Esophagus muscularis mucosa (tissue), 4 donors: ENCODE measurements at regions not wholly inside any gene's neighbourhood (a gene's known extent, or its start where the extent isn't known, plus 50 kb on each side); places are given as distances from the start of the nearest gene placed in this dataset.
"Not testable (repeated sequence)": the region's sequence is repeated elsewhere in the genome, so short reads cannot be mapped to it uniquely, and the experiment has no call there.

Source experiments
- EP300 ChIP-seq: sonication (generic); formaldehyde crosslinking; IDR thresholded peaks from one replicate; pipeline ENCODE4 v1.6.1; 2017; ENCODE audit warnings: antibody characterized with exemption
- POLR2A ChIP-seq: fragments of 450-650 bp; IDR thresholded peaks from one replicate; pipeline ENCODE4 v1.6.1; 2017; ENCODE audit warnings: antibody characterized with exemption, moderate library complexity, mild to moderate bottlenecking, low read depth
- TF ChIP-seq, protein P1 (sequence below), 3 experiments: fragments of 200-600 bp in 2 of 3; fragments of 450-650 bp in 1 of 3; sonication (generic) in 2 of 3; IDR thresholded peaks; one replicate each; pipeline ENCODE4 v1.5.1; 2017 to 2019; ENCODE audit warnings: antibody characterized with exemption in 3 of 3, mild to moderate bottlenecking in 2 of 3, moderate library complexity in 1 of 3

DNA sequence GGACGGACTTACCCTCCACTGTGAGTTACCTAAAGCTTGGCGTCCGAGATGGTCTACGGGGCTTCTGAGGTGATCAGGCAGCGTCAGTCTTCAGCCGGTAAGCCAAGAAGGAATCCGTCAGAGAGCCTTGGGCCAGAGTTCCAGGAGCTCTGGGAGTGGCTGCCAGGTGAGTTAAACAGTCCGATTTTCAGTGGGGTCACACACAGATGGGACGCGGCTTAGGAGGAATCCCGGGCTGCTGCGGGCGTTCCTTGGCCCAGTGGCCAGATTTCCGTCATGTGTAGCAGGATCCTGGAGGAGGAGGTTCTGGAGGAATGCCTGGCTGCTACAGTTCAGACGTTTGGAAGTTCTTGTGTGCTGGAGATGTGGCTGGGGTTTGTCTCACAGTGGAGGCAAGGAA is 700.7 kb upstream of the NEGR1 start:
- TF ChIP-seq, protein P1, sequence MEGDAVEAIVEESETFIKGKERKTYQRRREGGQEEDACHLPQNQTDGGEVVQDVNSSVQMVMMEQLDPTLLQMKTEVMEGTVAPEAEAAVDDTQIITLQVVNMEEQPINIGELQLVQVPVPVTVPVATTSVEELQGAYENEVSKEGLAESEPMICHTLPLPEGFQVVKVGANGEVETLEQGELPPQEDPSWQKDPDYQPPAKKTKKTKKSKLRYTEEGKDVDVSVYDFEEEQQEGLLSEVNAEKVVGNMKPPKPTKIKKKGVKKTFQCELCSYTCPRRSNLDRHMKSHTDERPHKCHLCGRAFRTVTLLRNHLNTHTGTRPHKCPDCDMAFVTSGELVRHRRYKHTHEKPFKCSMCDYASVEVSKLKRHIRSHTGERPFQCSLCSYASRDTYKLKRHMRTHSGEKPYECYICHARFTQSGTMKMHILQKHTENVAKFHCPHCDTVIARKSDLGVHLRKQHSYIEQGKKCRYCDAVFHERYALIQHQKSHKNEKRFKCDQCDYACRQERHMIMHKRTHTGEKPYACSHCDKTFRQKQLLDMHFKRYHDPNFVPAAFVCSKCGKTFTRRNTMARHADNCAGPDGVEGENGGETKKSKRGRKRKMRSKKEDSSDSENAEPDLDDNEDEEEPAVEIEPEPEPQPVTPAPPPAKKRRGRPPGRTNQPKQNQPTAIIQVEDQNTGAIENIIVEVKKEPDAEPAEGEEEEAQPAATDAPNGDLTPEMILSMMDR (IDR thresholded peaks at IDR 0.05) = not testable (repeated sequence)
- TF ChIP-seq EP300, POLR2A: not testable (repeated sequence)
